Upper lobe of left lung (tissue), 6 donors: ENCODE measurements at regions not wholly inside any gene's neighbourhood (a gene's known extent, or its start where the extent isn't known, plus 50 kb on each side); places are given as distances from the start of the nearest gene placed in this dataset.
"Not testable (repeated sequence)": the region's sequence is repeated elsewhere in the genome, so short reads cannot be mapped to it uniquely, and the experiment has no call there.

Experiments used
- ATAC-seq, 2 donors: fragments of 200-7000 bp; cut with Tn5 transposase; one replicate each; pipeline ENCODE4 v1.9.1; 2022; ENCODE audit warnings: mild to moderate bottlenecking in 2 of 2, moderate library complexity in 2 of 2; ENCODE audit not compliant: low FRiP score in 2 of 2
- DNase-seq, 2 donors: peaks; one replicate each; pipeline ENCODE4 v3.0.0-alpha.2; 2019 to 2020
- H3K27ac ChIP-seq, 4 donors: fragments of 200-600 bp; sonication (generic); one replicate each; pipeline ENCODE4 v1.5.1; 2016 to 2019
- H3K27me3 ChIP-seq, 4 donors: fragments of 200-600 bp; sonication (generic); one replicate each; pipeline ENCODE4 v1.5.1; 2017 to 2019
- H3K36me3 ChIP-seq, 4 donors: fragments of 200-600 bp; sonication (generic); one replicate each; pipeline ENCODE4 v1.5.1; 2016 to 2019
- H3K4me1 ChIP-seq, 4 donors: fragments of 200-600 bp; sonication (generic); one replicate each; pipeline ENCODE4 v1.5.1; 2018 to 2019
- H3K4me3 ChIP-seq, 4 donors: fragments of 200-600 bp; sonication (generic); one replicate each; pipeline ENCODE4 v1.5.1; 2017 to 2019; ENCODE audit warnings: mild to moderate bottlenecking in 2 of 4, moderate library complexity in 1 of 4
- H3K9me3 ChIP-seq, 4 donors: fragments of 200-600 bp; sonication (generic); one replicate each; pipeline ENCODE4 v1.5.1; 2018 to 2019
- EP300 ChIP-seq, 4 donors: sonication (generic); formaldehyde crosslinking; IDR thresholded peaks; one replicate each; pipeline ENCODE4 v1.5.1; 2017; ENCODE audit warnings: antibody characterized with exemption in 4 of 4, control low read depth in 2 of 4
- POLR2A ChIP-seq, 4 donors: fragments of 450-650 bp; IDR thresholded peaks; one replicate each; pipeline ENCODE4 v1.5.1; 2016 to 2017; ENCODE audit warnings: antibody characterized with exemption in 4 of 4, mild to moderate bottlenecking in 2 of 4
- POLR2AphosphoS5 ChIP-seq, 2 donors: sonication (generic); formaldehyde crosslinking; IDR thresholded peaks; one replicate each; pipeline ENCODE4 v1.5.1; 2017; ENCODE audit warnings: antibody characterized with exemption in 2 of 2
- WGBS, 2 donors: methylation state at CpG; one replicate each; pipeline ENCODE4 v1.1.5; 2017 to 2018; 5-methylcytosine and 5-hydroxymethylcytosine counted together
- TF ChIP-seq, protein P1 (sequence below), 6 experiments: fragments of 450-650 bp in 4 of 6; fragments of 200-600 bp in 2 of 6; sonication (generic) in 2 of 6; IDR thresholded peaks; one replicate each; pipeline ENCODE4 v1.5.1; 2016 to 2019; ENCODE audit warnings: antibody characterized with exemption in 6 of 6
- donor health status: DM: no; HTN: no; CAD: no; lungs with moderate emphysema.
- donor health status: DM: no; HTN: yes; CAD: no; lungs with severe emphysema.

DNA sequence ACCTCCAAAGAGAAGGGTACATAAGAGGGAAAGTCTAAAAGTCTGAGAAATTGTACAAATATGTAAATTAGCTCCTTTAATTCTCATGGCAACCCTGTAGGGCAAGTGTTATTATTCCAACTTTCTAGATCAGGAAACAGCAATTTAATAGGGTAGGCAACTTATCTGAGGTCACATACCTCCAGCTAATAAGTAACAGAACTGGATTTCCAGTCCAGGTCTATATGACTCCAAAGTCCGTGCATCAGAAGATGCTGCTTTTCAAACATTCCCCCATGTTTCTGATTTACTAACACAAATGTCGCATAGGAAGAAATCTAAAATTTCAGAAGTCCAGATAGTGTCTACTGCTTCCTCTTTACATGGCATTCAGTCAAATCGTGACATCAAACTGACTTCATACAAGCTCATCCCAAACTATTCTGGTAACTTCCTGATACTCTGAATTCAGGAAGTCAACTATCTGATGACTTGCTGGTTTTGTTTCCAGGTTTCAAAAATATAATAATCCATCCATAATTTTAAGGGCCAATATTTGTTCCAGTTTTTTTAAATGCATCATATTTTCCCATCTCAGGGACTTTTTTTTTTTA is 419.3 kb upstream of the ACVR2A start:
- ATAC-seq = peak in 1 of 2 donors; percentile 41
- DNase-seq = no peak

DNA sequence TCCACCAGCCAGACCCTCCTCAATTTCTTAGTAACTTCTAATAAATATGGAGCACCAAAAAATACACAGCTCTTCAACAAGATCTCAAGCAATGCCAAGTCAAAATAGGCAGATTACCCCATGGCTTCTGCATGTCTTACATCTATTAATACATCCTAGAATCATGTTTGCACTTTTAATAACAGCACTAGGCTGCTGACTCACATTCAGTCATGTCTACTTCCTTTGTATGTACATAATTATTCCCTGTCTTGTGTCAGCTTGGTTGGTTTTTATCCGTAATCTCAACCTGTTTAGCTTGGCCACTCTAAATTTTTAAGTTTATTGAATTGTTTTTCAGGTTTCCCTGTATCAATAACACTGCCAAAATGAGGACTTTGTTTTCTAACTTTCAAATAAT is 420.1 kb upstream of the ACVR2A start:
- H3K27ac ChIP-seq = no peak overlapping the region
- no peak overlapping the region for H3K4me3 ChIP-seq
- DNase-seq = no peak
- no peaks in the 10 kb centered on the region for H3K27me3 ChIP-seq
- no peaks in the 10 kb centered on the region for H3K36me3 ChIP-seq
- no peaks in the 10 kb centered on the region for H3K4me1 ChIP-seq
- ATAC-seq = no peak
- WGBS, 2 donors = 82 to 89% methylated on average over 1 of the region's 1 CpG
- no peak for TF ChIP-seq EP300 (IDR thresholded peaks at IDR 0.05)
- no peak for TF ChIP-seq POLR2AphosphoS5 (IDR thresholded peaks at IDR 0.05)
- TF ChIP-seq POLR2A (IDR thresholded peaks at IDR 0.05) = no peak
- TF ChIP-seq, protein P1, sequence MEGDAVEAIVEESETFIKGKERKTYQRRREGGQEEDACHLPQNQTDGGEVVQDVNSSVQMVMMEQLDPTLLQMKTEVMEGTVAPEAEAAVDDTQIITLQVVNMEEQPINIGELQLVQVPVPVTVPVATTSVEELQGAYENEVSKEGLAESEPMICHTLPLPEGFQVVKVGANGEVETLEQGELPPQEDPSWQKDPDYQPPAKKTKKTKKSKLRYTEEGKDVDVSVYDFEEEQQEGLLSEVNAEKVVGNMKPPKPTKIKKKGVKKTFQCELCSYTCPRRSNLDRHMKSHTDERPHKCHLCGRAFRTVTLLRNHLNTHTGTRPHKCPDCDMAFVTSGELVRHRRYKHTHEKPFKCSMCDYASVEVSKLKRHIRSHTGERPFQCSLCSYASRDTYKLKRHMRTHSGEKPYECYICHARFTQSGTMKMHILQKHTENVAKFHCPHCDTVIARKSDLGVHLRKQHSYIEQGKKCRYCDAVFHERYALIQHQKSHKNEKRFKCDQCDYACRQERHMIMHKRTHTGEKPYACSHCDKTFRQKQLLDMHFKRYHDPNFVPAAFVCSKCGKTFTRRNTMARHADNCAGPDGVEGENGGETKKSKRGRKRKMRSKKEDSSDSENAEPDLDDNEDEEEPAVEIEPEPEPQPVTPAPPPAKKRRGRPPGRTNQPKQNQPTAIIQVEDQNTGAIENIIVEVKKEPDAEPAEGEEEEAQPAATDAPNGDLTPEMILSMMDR (IDR thresholded peaks at IDR 0.05) = no peak
- no peaks in the 10 kb centered on the region for H3K9me3 ChIP-seq

More for the DNA sequence above, 419.3 kb upstream of the ACVR2A start:
- no peaks in the 10 kb centered on the region for H3K9me3 ChIP-seq
- H3K4me3 ChIP-seq = no peak overlapping the region
- no peaks in the 10 kb centered on the region for H3K36me3 ChIP-seq
- no peaks in the 10 kb centered on the region for H3K27me3 ChIP-seq
- no peaks in the 10 kb centered on the region for H3K4me1 ChIP-seq
- H3K27ac ChIP-seq = no peak overlapping the region
- TF ChIP-seq, protein P1 (IDR thresholded peaks at IDR 0.05) = no peak
- TF ChIP-seq POLR2AphosphoS5 (IDR thresholded peaks at IDR 0.05) = no peak
- TF ChIP-seq POLR2A (IDR thresholded peaks at IDR 0.05) = no peak
- no peak for TF ChIP-seq EP300 (IDR thresholded peaks at IDR 0.05)
- WGBS, 2 donors = 65 to 75% methylated on average over 3 of the region's 3 CpGs

DNA sequence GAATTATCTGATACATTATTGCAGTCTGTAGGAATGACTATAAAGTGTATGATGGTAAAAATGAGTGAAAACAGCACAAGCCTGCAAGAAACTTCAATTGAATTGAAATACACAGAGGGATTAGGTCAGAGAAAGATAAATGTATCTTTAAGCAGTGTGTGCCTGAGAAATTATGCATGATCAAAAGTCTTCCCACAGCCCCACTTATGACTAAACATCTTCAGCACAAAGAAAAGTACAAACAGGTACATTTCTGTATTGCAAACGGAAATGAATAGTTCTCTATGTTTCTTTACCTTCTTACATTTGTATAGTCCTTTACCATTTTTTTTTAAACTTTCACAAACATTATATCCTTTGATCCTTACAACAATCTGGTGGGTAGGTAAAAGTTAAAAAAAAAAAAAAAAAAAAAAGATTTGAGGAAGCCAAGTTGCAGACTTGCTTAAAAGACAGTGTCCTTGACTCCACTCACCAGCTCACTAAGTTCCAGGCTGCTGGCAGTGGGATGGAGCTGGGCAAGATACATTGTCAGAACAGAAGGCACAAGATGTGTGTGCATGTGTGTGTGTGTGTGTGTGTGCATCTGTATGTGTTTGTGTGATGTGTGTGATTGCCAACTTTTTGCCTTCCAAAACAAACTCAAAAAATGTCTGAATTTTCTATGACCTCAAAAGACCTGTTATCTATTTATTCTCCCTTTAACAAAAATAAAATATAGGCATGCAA is 423.7 kb upstream of the ACVR2A start:
- Histone ChIP-seq H3K4me3 (no peak overlapping the region), H3K4me1 (no peaks in the 10 kb centered on the region), H3K36me3 (no peaks in the 10 kb centered on the region), H3K27ac (no peak overlapping the region), H3K9me3 (no peaks in the 10 kb centered on the region), H3K27me3 (no peaks in the 10 kb centered on the region)
- TF ChIP-seq POLR2A (IDR thresholded peaks at IDR 0.05) (no peak), POLR2AphosphoS5 (IDR thresholded peaks at IDR 0.05) (no peak), EP300 (IDR thresholded peaks at IDR 0.05) (no peak)
- TF ChIP-seq, protein P1 (IDR thresholded peaks at IDR 0.05) = no peak
- no peak for DNase-seq
- no peak for ATAC-seq
- WGBS, 2 donors = 62 to 82% methylated on average over 1 of the region's 1 CpG

DNA sequence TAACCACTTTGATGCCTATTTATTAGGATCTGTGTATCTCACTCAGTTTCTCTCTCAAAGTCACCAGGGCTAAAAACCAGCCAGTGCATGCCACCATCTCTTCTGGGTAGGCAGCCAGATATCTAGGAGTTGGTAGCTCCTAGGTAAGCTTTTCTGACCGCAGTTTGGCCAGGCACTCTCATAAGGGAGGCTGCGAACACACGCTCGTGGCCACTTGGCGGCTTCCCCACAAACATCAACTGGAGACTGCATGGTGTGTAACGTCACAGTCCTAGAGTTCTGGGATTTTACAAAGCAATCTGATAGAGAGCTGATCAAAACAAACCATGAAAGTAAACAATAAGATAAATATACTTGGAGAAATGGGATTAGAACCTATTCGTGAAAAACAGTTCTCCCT is 424.3 kb upstream of the ACVR2A start:
- no peaks in the 10 kb centered on the region for H3K27me3 ChIP-seq
- no peaks in the 10 kb centered on the region for H3K36me3 ChIP-seq
- H3K4me1 ChIP-seq = no peaks in the 10 kb centered on the region
- WGBS, 2 donors = 78 to 80% methylated on average over 7 of the region's 7 CpGs
- TF ChIP-seq POLR2AphosphoS5 (IDR thresholded peaks at IDR 0.05) (no peak), POLR2A (IDR thresholded peaks at IDR 0.05) (no peak), EP300 (IDR thresholded peaks at IDR 0.05) (no peak)
- TF ChIP-seq, protein P1 (IDR thresholded peaks at IDR 0.05) = no peak
- DNase-seq = no peak
- H3K4me3 ChIP-seq = no peak overlapping the region
- no peak for ATAC-seq
- no peak overlapping the region for H3K27ac ChIP-seq
- no peaks in the 10 kb centered on the region for H3K9me3 ChIP-seq

DNA sequence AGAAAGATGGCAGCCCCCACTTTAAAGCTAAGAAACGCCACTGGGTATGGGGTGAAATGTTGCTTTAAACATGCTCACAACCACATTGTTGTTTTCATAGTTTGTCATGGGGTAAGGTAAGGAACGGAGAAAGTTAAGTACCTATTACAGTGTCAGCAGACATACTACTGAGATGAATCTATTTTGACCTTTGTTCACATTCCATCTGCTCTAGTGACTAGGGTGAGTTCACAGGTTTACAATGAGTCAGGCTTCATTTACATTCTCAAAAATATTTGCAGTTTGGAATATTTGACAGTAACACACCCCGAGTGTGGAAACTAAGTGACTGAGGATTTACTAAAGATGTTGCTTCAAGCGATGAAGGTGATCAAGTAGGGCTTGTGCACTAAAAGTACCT is 428.7 kb upstream of the ACVR2A start:
- H3K27me3 ChIP-seq = no peaks in the 10 kb centered on the region
- 87 to 88% methylated on average over 4 of the region's 4 CpGs for WGBS, 2 donors
- DNase-seq (no peak), ATAC-seq (no peak)
- H3K4me3 ChIP-seq = no peak overlapping the region
- no peaks in the 10 kb centered on the region for H3K4me1 ChIP-seq
- H3K36me3 ChIP-seq = no peaks in the 10 kb centered on the region
- no peaks in the 10 kb centered on the region for H3K9me3 ChIP-seq
- H3K27ac ChIP-seq = no peak overlapping the region
- TF ChIP-seq POLR2AphosphoS5 (IDR thresholded peaks at IDR 0.05) (no peak), EP300 (IDR thresholded peaks at IDR 0.05) (no peak)
- TF ChIP-seq, protein P1 (IDR thresholded peaks at IDR 0.05) = no peak

DNA sequence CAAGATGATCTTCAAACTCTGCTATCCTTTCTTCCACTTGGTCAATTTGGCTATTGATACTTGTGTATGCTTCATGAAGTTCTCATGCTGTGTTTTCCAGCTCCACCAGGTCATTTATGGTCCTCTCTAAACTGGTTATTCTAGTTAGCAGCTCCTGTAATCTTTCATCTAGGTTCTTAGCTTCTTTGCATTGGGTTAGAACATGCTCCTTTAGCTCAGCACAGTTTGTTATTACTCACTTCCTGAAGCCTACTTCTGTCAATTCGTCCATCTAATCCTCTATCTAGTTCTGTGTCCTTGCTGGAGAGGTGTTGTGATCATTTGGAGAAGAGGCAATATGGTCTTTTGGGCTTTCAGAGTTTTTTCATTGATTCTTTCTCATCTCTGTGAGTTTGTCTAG is 430.2 kb upstream of the ACVR2A start:
- H3K9me3 ChIP-seq, H3K36me3 ChIP-seq, DNase-seq, H3K27me3 ChIP-seq, H3K4me3 ChIP-seq, H3K27ac ChIP-seq, H3K4me1 ChIP-seq, ATAC-seq: not testable (repeated sequence)
- 48 to 56% methylated on average over 1 of the region's 1 CpG for WGBS, 2 donors
